ENCODE measurements at regions not wholly inside any gene's neighbourhood (a gene's known extent, or its start where the extent isn't known, plus 50 kb on each side); places are given as distances from the start of the nearest gene placed in this dataset.
"Not testable (repeated sequence)": the region's sequence is repeated elsewhere in the genome, so short reads cannot be mapped to it uniquely, and the experiment has no call there.

DNA sequence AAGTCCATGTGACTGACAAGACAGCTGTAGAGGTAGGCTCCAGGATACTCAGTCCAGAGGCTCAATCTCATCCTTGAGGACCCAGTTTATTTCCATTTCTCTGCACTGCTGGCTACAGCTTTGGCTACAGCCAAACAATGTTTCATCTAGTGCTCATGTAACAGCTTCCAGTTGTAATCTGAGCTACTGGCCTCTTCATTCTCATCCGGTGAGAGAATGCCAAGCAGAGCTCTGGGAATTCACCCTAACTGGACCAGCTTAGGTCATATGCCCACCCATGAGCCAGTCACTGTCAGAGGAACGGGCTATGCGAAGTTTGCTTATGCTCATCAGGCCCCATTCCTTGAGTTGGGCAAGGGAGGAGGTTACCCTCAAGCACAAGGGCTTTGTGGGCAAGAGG is 192.9 kb downstream of the EVX1 start:
- ATAC-seq (ENCODE audit: low read depth): no peak
- no peak overlapping the region for H3K4me3 Mint-ChIP-seq

GRCh38 chr7:27438881-27439589 is 196.4 kb downstream of the EVX1 start:
- Mint-ChIP-seq H3K27ac (no peak overlapping the region), H3K36me3 (no peaks in the 10 kb centered on the region), H3K9me3 (no peaks in the 10 kb centered on the region), H3K27me3 (peaks cover 7% of the 10 kb centered on the region), H3K4me1 (no peaks in the 10 kb centered on the region), H3K4me3 (no peak overlapping the region)
- DNase-seq (ENCODE audit: low spot score in 2 of 2) (no peak), ATAC-seq (ENCODE audit: low read depth) (no peak)

More for the DNA sequence above, 192.9 kb downstream of the EVX1 start:
- Mint-ChIP-seq H3K27ac (no peak overlapping the region), H3K27me3 (peaks cover 10% of the 10 kb centered on the region), H3K36me3 (no peaks in the 10 kb centered on the region), H3K4me1 (no peaks in the 10 kb centered on the region), H3K9me3 (no peaks in the 10 kb centered on the region)
- DNase-seq (ENCODE audit: low spot score in 2 of 2): no peak

- H3K4me3 Mint-ChIP-seq: no peak overlapping the region
- no peak overlapping the region for H3K27ac Mint-ChIP-seq
- ATAC-seq (ENCODE audit: low read depth) (no peak), DNase-seq (ENCODE audit: low spot score in 2 of 2) (no peak)
- H3K4me1 Mint-ChIP-seq: no peaks in the 10 kb centered on the region
- H3K36me3 Mint-ChIP-seq: no peaks in the 10 kb centered on the region
- H3K9me3 Mint-ChIP-seq: no peaks in the 10 kb centered on the region
- peaks cover 4% of the 10 kb centered on the region for H3K27me3 Mint-ChIP-seq
Measured at GRCh38 chr7:27442455-27442854, 199.9 kb downstream of the EVX1 start.

DNA sequence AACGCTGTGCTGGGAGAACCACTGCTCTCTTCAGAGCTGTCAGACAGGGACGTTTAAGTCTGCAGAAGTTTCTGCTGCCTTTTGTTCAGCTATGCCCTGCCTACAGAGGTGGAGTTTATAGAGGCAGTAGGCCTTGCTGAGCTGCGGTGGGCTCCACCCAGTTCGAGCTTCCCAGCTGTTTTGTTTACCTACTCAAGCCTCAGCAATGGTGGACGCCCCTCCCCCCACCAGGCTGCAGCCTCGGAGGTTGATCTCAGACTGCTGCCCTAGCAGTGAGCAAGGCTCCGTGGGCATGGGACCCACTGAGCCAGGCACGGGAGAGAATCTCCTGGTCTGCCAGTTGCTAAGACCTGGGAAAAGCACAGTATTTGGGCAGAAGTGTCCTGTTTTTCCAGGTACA is 206.4 kb downstream of the EVX1 start:
- H3K27me3 Mint-ChIP-seq: peaks cover 16% of the 10 kb centered on the region
- DNase-seq (ENCODE audit: low spot score in 2 of 2); H3K36me3 Mint-ChIP-seq; H3K4me1 Mint-ChIP-seq; ATAC-seq (ENCODE audit: low read depth); H3K4me3 Mint-ChIP-seq; H3K9me3 Mint-ChIP-seq; H3K27ac Mint-ChIP-seq: not testable (repeated sequence)

DNA sequence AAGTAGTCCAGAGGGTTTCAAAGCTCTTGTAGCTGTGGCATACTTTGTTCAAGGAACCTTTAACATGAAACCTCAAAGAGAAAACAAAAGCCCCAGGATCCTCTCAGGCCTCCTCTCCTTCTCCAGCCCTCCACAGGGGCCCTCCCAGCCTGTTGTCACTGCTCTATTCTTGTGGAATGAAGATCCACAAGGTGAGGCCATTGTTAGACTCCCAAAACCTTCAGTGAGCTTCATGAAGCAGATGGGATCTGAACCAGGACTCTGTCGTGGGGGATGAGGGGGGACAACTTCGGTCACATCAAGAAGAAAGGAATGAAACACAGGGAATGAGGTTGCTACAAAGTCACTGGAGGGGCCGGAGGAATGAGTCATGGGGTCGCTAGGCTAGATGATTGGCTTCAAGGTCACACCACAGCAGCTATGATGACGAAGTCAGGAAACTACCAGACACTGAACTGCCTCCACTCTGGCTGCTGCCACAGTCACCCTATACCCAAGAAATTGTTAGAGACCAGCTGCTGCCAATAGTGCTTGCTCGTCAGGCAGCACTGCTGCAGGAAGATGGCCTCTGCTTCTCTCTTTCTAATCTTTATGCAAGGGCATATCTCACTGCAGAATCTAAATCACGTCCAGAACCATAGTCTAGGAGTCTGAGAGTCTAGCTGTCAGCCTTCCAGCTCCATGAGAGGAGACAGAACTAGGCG is 208.8 kb downstream of the HIBADH start:
- Mint-ChIP-seq H3K27me3 (peaks cover 14% of the 10 kb centered on the region), H3K4me3 (no peak overlapping the region), H3K27ac (no peak overlapping the region), H3K4me1 (no peaks in the 10 kb centered on the region), H3K9me3 (no peaks in the 10 kb centered on the region), H3K36me3 (no peaks in the 10 kb centered on the region)
- ATAC-seq (ENCODE audit: low read depth): no peak
- no peak for DNase-seq (ENCODE audit: low spot score in 2 of 2)

DNA sequence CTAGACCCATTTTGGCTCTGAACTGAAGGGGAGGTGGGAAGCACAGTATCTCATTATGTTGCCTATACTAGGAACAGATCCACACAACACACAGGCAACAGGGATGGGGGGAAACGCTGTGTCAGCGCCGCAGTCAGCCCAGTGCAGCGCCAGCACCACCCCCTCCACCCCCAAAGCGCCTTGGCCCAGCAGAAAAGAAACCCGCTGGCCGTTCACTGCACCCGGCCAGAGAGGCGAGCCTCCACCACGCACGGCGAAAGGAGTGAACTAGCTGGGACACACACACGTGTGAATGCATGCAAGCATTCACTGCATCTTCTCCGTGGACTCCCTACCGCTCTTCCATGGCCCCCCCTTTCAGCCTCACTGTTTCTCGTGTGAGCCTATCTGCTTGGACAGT is 205.6 kb downstream of the HIBADH start:
- H3K27me3 Mint-ChIP-seq; H3K9me3 Mint-ChIP-seq; ATAC-seq (ENCODE audit: low read depth); H3K36me3 Mint-ChIP-seq; H3K4me3 Mint-ChIP-seq; H3K27ac Mint-ChIP-seq; DNase-seq (ENCODE audit: low spot score in 2 of 2); H3K4me1 Mint-ChIP-seq: not testable (repeated sequence)

DNA sequence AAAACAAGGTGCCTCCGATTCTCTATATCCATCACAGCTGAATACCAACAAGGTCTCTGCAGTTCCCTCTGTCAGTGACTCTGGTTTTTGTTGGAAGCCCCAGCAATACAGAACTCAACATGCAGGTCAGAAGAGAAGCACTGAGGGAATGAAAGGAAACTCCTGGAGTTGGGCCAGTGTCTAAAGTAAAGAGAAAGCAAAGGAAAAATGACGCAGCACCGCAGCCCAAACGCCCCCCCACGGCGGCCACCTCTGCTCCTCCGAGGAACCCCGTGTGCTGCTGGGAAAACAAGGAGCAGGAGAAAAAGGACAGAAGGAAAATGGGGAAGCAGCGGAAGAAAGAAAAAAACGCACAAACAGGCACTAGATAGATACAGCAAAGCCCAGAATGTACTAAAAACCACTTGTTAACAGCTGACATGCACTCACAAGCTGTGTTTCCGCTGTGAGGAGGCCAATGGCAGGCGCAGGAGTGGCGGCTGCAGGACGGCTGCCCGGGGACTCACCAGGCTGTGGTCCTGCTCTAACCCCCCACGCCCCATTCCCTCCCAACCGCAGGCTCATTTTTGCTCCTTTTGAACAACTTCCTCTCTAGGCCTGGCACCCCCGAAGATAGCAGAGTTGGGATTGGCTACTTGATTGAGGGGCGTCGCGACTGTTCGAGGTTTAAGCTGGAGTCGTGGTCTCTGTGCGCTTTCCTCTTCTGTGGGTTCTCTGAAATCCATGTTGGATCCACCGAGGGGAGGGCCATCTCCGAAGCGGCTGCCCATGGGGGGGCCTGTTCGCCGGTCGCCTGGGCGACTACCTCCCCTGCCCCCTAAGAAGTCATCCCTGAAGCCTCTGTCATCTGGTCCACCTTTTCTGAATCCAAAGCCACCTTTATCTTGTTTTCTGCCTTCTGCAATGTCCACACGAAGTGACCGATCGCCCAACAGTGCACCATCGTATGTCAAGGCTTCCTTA is 204.8 kb downstream of the HIBADH start:
- not testable (repeated sequence) for H3K4me1 Mint-ChIP-seq; ATAC-seq (ENCODE audit: low read depth); H3K27ac Mint-ChIP-seq; H3K9me3 Mint-ChIP-seq; H3K36me3 Mint-ChIP-seq; DNase-seq (ENCODE audit: low spot score in 2 of 2); H3K4me3 Mint-ChIP-seq; H3K27me3 Mint-ChIP-seq

- Mint-ChIP-seq H3K4me1 (no peaks in the 10 kb centered on the region), H3K27ac (no peak overlapping the region), H3K9me3 (no peaks in the 10 kb centered on the region), H3K4me3 (no peak overlapping the region), H3K36me3 (no peaks in the 10 kb centered on the region), H3K27me3 (peaks cover 4% of the 10 kb centered on the region)
- ATAC-seq (ENCODE audit: low read depth): no peak
- DNase-seq (ENCODE audit: low spot score in 2 of 2): no peak
Measured at GRCh38 chr7:27459021-27459730, 203.5 kb downstream of the HIBADH start.

DNA sequence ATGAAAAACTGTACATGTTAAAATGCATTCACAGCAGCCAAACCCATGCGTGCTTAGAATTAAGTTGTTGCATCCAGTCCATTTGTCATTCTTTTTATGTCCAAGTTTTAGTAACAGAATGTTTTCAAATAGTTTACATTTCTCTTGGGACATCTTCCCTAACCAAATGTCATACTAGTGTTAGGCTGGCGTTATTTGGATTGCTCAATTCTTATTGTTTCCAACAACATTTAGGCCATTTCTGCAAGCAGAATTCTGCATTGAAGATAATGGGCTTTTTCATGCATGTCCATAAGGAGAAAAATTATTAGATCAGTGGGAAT is 203.0 kb downstream of the HIBADH start:
- Mint-ChIP-seq H3K36me3 (no peaks in the 10 kb centered on the region), H3K4me3 (no peak overlapping the region), H3K27ac (no peak overlapping the region), H3K9me3 (no peaks in the 10 kb centered on the region), H3K27me3 (peaks cover 5% of the 10 kb centered on the region), H3K4me1 (no peaks in the 10 kb centered on the region)
- ATAC-seq (ENCODE audit: low read depth) (no peak), DNase-seq (ENCODE audit: low spot score in 2 of 2) (no peak)

- Mint-ChIP-seq H3K4me1 (no peaks in the 10 kb centered on the region), H3K36me3 (no peaks in the 10 kb centered on the region), H3K4me3 (no peak overlapping the region), H3K9me3 (no peaks in the 10 kb centered on the region), H3K27ac (no peak overlapping the region), H3K27me3 (peaks cover 10% of the 10 kb centered on the region)
- no peak for DNase-seq (ENCODE audit: low spot score in 2 of 2)
- no peak for ATAC-seq (ENCODE audit: low read depth)
Measured at GRCh38 chr7:27462575-27463270, 200.0 kb downstream of the HIBADH start.

DNA sequence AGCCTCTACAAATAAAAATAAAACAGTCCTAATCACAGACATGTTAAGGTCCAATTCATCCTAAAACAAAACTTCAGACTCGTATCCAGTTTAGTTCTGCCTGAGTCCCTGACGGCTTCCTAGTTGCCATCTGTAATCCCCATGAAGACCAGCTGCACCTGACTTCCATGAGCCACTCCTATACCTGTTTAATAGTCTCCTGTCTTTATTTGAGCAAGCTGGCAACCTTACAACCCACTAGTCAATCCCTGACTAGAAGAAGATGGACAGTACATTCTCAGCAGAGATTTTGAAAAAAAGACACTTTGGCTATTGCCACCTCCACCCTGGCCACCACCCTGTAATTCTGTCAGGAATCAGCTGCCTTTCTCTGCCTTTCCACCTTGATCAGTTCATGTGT is 197.7 kb downstream of the HIBADH start:
- H3K36me3 Mint-ChIP-seq: no peaks in the 10 kb centered on the region
- no peak overlapping the region for H3K27ac Mint-ChIP-seq
- peaks cover 14% of the 10 kb centered on the region for H3K27me3 Mint-ChIP-seq
- no peak overlapping the region for H3K4me3 Mint-ChIP-seq
- no peak for DNase-seq (ENCODE audit: low spot score in 2 of 2)
- H3K9me3 Mint-ChIP-seq: no peaks in the 10 kb centered on the region
- ATAC-seq (ENCODE audit: low read depth): no peak
- H3K4me1 Mint-ChIP-seq: no peaks in the 10 kb centered on the region

GRCh38 chr7:27466703-27467102 is 196.0 kb downstream of the HIBADH start:
- Mint-ChIP-seq H3K27me3 (peaks cover 19% of the 10 kb centered on the region), H3K27ac (no peak overlapping the region), H3K36me3 (no peaks in the 10 kb centered on the region), H3K4me1 (no peaks in the 10 kb centered on the region), H3K9me3 (no peaks in the 10 kb centered on the region), H3K4me3 (no peak overlapping the region)
- ATAC-seq (ENCODE audit: low read depth): no peak
- DNase-seq (ENCODE audit: low spot score in 2 of 2): no peak

DNA sequence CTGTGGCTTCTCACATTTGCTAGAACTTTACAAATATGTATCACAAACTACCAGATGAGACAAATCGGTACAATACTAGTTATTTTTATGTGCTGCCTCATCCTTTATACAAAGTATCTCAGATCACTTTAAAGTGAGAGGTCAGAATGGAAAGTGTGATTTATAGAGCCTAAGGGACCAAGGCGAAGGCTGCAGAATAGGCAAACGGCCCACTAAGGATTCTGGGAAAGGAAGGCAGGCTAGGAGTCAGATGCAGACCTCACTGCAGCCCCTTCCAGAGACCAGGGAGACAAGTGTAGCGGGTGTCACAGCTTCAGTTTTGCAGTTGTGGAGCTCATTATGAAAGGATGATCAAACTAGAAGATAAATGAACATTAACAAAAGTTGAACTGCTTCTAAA is 190.6 kb downstream of the HIBADH start:
- Mint-ChIP-seq H3K27me3 (peaks cover 19% of the 10 kb centered on the region), H3K4me3 (no peak overlapping the region), H3K27ac (no peak overlapping the region), H3K9me3 (no peaks in the 10 kb centered on the region), H3K4me1 (no peaks in the 10 kb centered on the region), H3K36me3 (no peaks in the 10 kb centered on the region)
- DNase-seq (ENCODE audit: low spot score in 2 of 2) (no peak), ATAC-seq (ENCODE audit: low read depth) (no peak)
